ENCODE measurements at regions not wholly inside any gene's neighbourhood (a gene's known extent, or its start where the extent isn't known, plus 50 kb on each side); places are given as distances from the start of the nearest gene placed in this dataset.

GRCh38 chr16:65917466-65917865 lies 449.0 kb upstream of the CDH5 start:
- no peak for DNase-seq (ENCODE audit: low spot score in 2 of 2)
- WGBS: 76% methylated on average over 2 of the region's 2 CpGs

GRCh38 chr16:65916995-65917394 lies 449.5 kb upstream of the CDH5 start:
- no peak overlapping the region for H3K4me3 ChIP-seq
- H3K9me3 ChIP-seq: no peaks in the 10 kb centered on the region
- no peak overlapping the region for H3K27ac ChIP-seq
- TF ChIP-seq POLR2A (IDR thresholded peaks at IDR 0.05): no peak
- TF ChIP-seq EP300 (IDR thresholded peaks at IDR 0.05): no peak
- no peak for TF ChIP-seq CTCF (IDR thresholded peaks at IDR 0.05)
- TF ChIP-seq POLR2AphosphoS5 (IDR thresholded peaks at IDR 0.05): no peak
- DNase-seq (ENCODE audit: low spot score in 2 of 2): no peak
- WGBS: 73% methylated on average over 4 of the region's 4 CpGs
- H3K27me3 ChIP-seq: no peaks in the 10 kb centered on the region
- no peaks in the 10 kb centered on the region for H3K4me1 ChIP-seq
- no peaks in the 10 kb centered on the region for H3K36me3 ChIP-seq

More at GRCh38 chr16:65917466-65917865, 449.0 kb upstream of the CDH5 start:
- no peak overlapping the region for H3K27ac ChIP-seq
- H3K4me1 ChIP-seq: no peaks in the 10 kb centered on the region
- no peaks in the 10 kb centered on the region for H3K27me3 ChIP-seq
- no peaks in the 10 kb centered on the region for H3K9me3 ChIP-seq
- H3K4me3 ChIP-seq: no peak overlapping the region
- no peaks in the 10 kb centered on the region for H3K36me3 ChIP-seq
- no peak for TF ChIP-seq POLR2A (IDR thresholded peaks at IDR 0.05)
- no peak for TF ChIP-seq CTCF (IDR thresholded peaks at IDR 0.05)
- no peak for TF ChIP-seq POLR2AphosphoS5 (IDR thresholded peaks at IDR 0.05)
- TF ChIP-seq EP300 (IDR thresholded peaks at IDR 0.05): no peak

GRCh38 chr16:65910291-65910690 lies 456.2 kb upstream of the CDH5 start:
- peak overlapping the region; percentile 41 for H3K27ac ChIP-seq
- no peak for DNase-seq (ENCODE audit: low spot score in 2 of 2)
- TF ChIP-seq POLR2AphosphoS5 (IDR thresholded peaks at IDR 0.05): no peak
- TF ChIP-seq POLR2A (IDR thresholded peaks at IDR 0.05): no peak
- no peak for TF ChIP-seq EP300 (IDR thresholded peaks at IDR 0.05)
- WGBS: 54% methylated on average over 4 of the region's 5 CpGs
- no peaks in the 10 kb centered on the region for H3K9me3 ChIP-seq
- peaks cover 5% of the 10 kb centered on the region for H3K4me1 ChIP-seq
- no peaks in the 10 kb centered on the region for H3K36me3 ChIP-seq
- H3K4me3 ChIP-seq: no peak overlapping the region
- no peaks in the 10 kb centered on the region for H3K27me3 ChIP-seq

GRCh38 chr16:65909310-65910050 lies 457.0 kb upstream of the CDH5 start:
- H3K36me3 ChIP-seq: no peaks in the 10 kb centered on the region

GRCh38 chr16:65908568-65908967 lies 457.9 kb upstream of the CDH5 start:
- H3K27me3 ChIP-seq: no peaks in the 10 kb centered on the region
- no peak for DNase-seq (ENCODE audit: low spot score in 2 of 2)
- H3K4me1 ChIP-seq: peaks cover 5% of the 10 kb centered on the region
- H3K4me3 ChIP-seq: no peak overlapping the region
- no peaks in the 10 kb centered on the region for H3K9me3 ChIP-seq
- WGBS: 76% methylated on average over 3 of the region's 3 CpGs
- TF ChIP-seq EP300 (IDR thresholded peaks at IDR 0.05) (no peak), POLR2A (IDR thresholded peaks at IDR 0.05) (no peak), POLR2AphosphoS5 (IDR thresholded peaks at IDR 0.05) (no peak), CTCF (IDR thresholded peaks at IDR 0.05) (no peak)
- no peaks in the 10 kb centered on the region for H3K36me3 ChIP-seq
- H3K27ac ChIP-seq: no peak overlapping the region

More at GRCh38 chr16:65909310-65910050, 457.0 kb upstream of the CDH5 start:
- peaks cover 5% of the 10 kb centered on the region for H3K4me1 ChIP-seq
- peak overlapping the region; percentile 41 for H3K27ac ChIP-seq
- TF ChIP-seq CTCF (IDR thresholded peaks at IDR 0.05): no peak
- no peak for TF ChIP-seq POLR2AphosphoS5 (IDR thresholded peaks at IDR 0.05)
- TF ChIP-seq EP300 (IDR thresholded peaks at IDR 0.05): no peak
- no peak for TF ChIP-seq POLR2A (IDR thresholded peaks at IDR 0.05)
- WGBS: 49% methylated on average over 7 of the region's 7 CpGs
- no peak overlapping the region for H3K4me3 ChIP-seq
- DNase-seq (ENCODE audit: low spot score in 2 of 2): no peak
- H3K27me3 ChIP-seq: no peaks in the 10 kb centered on the region
- H3K9me3 ChIP-seq: no peaks in the 10 kb centered on the region

Data from suprapubic skin (tissue), 4 donors.